B cell (primary cell): ENCODE measurements at regions not wholly inside any gene's neighbourhood (a gene's known extent, or its start where the extent isn't known, plus 50 kb on each side); places are given as distances from the start of the nearest gene placed in this dataset.

ENCODE experiments used
- ATAC-seq: fragments of 200-7000 bp; cut with Tn5 transposase; one replicate; pipeline ENCODE4 v1.10.0; 2021; ENCODE audit warnings: low read depth, mild to moderate bottlenecking, moderate number of reproducible peaks, moderate library complexity
- CTCF ChIA-PET: fragments of 350-600 bp; sonication (Branson Sonifier 250); formaldehyde crosslinking; loops from one replicate; lab custom pipeline; 2021; ENCODE audit warnings: antibody characterized with exemption, inconsistent platforms; lab: Charles Lee
- POLR2A ChIA-PET: fragments of 350-600 bp; sonication (Branson Sonifier 250); formaldehyde crosslinking; loops from one replicate; lab custom pipeline; 2021; ENCODE audit warnings: antibody characterized with exemption; lab: Charles Lee
- DNase-seq: peaks from one replicate; pipeline ENCODE4 v3.0.0; 2013
- H2AFZ ChIP-seq: 2 replicates; pipeline ENCODE4 v1.6.1; 2012; ENCODE audit warnings: mild to moderate bottlenecking, low read depth, low read length; ENCODE audit not compliant: insufficient read depth, poor library complexity, severe bottlenecking
- H3K27ac ChIP-seq, 2 donors: 1 replicate in 1 of 2; 2 replicates in 1 of 2; pipeline ENCODE4 v1.5.1; 2012 to 2013; ENCODE audit warnings: low read length in 2 of 2, mild to moderate bottlenecking in 2 of 2, moderate library complexity in 1 of 2
- H3K27me3 ChIP-seq, 4 experiments: fragments of 200-600 bp in 1 of 4; sonication (generic) in 1 of 4; replicated peaks in 1 of 4; 1 replicate in 2 of 4; 2 replicates in 2 of 4; pipeline versions ENCODE4 v1.6.1 to v1.7.0; 2013 to 2016; ENCODE audit warnings: low read length in 3 of 4, mild to moderate bottlenecking in 2 of 4, mixed read lengths in 1 of 4, moderate library complexity in 1 of 4; ENCODE audit not compliant: insufficient read depth in 4 of 4, control insufficient read depth in 3 of 4; ENCODE audit errors: control extremely low read depth in 1 of 4
- H3K36me3 ChIP-seq, 2 experiments: replicated peaks in 1 of 2; 1 replicate in 1 of 2; 2 replicates in 1 of 2; pipeline versions ENCODE4 v1.6.1 to v1.7.1; 2013; ENCODE audit warnings: low read length in 1 of 2; ENCODE audit not compliant: insufficient read depth in 2 of 2, control insufficient read depth in 1 of 2; ENCODE audit errors: control extremely low read depth in 1 of 2, extremely low read depth in 1 of 2
- H3K4me1 ChIP-seq, 2 donors: fragments of 200-600 bp in 1 of 2; sonication (generic) in 1 of 2; 1 replicate in 1 of 2; 2 replicates in 1 of 2; pipeline versions ENCODE4 v1.5.1 to v1.6.1; 2013 to 2017; ENCODE audit warnings: low read length in 2 of 2; ENCODE audit not compliant: control insufficient read depth in 2 of 2, insufficient read depth in 2 of 2
- H3K4me2 ChIP-seq: replicated peaks from 2 replicates; pipeline ENCODE3; 2012; ENCODE audit warnings: mild to moderate bottlenecking, low read depth, low read length; ENCODE audit not compliant: poor library complexity, severe bottlenecking
- H3K4me3 ChIP-seq, 5 experiments: fragments of 200-600 bp in 1 of 5; sonication (generic) in 1 of 5; 1 replicate in 3 of 5; 2 replicates in 2 of 5; pipeline versions ENCODE4 v1.5.1 to v1.7.0; 2011 to 2016; ENCODE audit warnings: low read length in 4 of 5, mild to moderate bottlenecking in 4 of 5, low read depth in 2 of 5, control low read depth in 1 of 5, moderate library complexity in 1 of 5; ENCODE audit not compliant: insufficient read depth in 1 of 5; ENCODE audit errors: control extremely low read depth in 1 of 5, extremely low read depth in 1 of 5
- H3K79me2 ChIP-seq: fragments of 200-600 bp; sonication (generic); one replicate; pipeline ENCODE4 v1.6.0; 2016; ENCODE audit warnings: low read length; ENCODE audit not compliant: control insufficient read depth, insufficient read depth
- H3K9ac ChIP-seq: fragments of 200-600 bp; sonication (generic); 2 replicates; pipeline ENCODE4 v1.6.1; 2017; ENCODE audit warnings: mild to moderate bottlenecking, low read length, moderate library complexity
- H3K9me3 ChIP-seq, 3 donors: one replicate each; pipeline versions ENCODE4 v1.6.1 to v1.7.1; 2013; ENCODE audit warnings: low read length in 2 of 3; ENCODE audit not compliant: control insufficient read depth in 2 of 3, insufficient read depth in 1 of 3; ENCODE audit errors: control extremely low read depth in 1 of 3
- H4K20me1 ChIP-seq: 2 replicates; pipeline ENCODE4 v1.6.0; 2012; ENCODE audit warnings: mild to moderate bottlenecking, low read length; ENCODE audit not compliant: insufficient read depth, control insufficient read depth, poor library complexity, severe bottlenecking
- H3K27ac Mint-ChIP-seq: one replicate; pipeline ENCODE4 v1.8.0; 2021; ENCODE audit warnings: mixed read lengths
- H3K27me3 Mint-ChIP-seq: one replicate; pipeline ENCODE4 v1.8.0; 2021; ENCODE audit warnings: mixed read lengths
- H3K4me1 Mint-ChIP-seq: one replicate; pipeline ENCODE4 v1.8.0; 2021; ENCODE audit warnings: mixed read lengths
- H3K4me3 Mint-ChIP-seq: one replicate; pipeline ENCODE4 v1.8.0; 2021; ENCODE audit warnings: mixed read lengths
- H3K9me3 Mint-ChIP-seq: one replicate; pipeline ENCODE4 v1.8.0; 2022; ENCODE audit warnings: mixed read lengths; ENCODE audit not compliant: insufficient read depth
- EZH2 ChIP-seq: IDR thresholded peaks from 2 replicates; pipeline ENCODE4 v1.6.1; 2012; ENCODE audit warnings: borderline replicate concordance, low read depth, mild to moderate bottlenecking, moderate library complexity, low read length; ENCODE audit not compliant: insufficient read depth, poor library complexity, severe bottlenecking
- WGBS: methylation state at CpG from one replicate; pipeline ENCODE4 v1.1.5; 2013; ENCODE audit warnings: missing lambda C conversion rate; ENCODE audit not compliant: insufficient coverage; 5-methylcytosine and 5-hydroxymethylcytosine counted together
- intact Hi-C: fragments of 100-400 bp; cut with micrococcal nuclease; formaldehyde crosslinking; loops from one replicate; pipeline ENCODE4 v1.10.0; 2022
- TF ChIP-seq, protein P1 (sequence below): fragments of 200-600 bp; IDR thresholded peaks from one replicate; pipeline ENCODE4 v1.8.0; 2022; ENCODE audit warnings: antibody characterized with exemption, mild to moderate bottlenecking

DNA sequence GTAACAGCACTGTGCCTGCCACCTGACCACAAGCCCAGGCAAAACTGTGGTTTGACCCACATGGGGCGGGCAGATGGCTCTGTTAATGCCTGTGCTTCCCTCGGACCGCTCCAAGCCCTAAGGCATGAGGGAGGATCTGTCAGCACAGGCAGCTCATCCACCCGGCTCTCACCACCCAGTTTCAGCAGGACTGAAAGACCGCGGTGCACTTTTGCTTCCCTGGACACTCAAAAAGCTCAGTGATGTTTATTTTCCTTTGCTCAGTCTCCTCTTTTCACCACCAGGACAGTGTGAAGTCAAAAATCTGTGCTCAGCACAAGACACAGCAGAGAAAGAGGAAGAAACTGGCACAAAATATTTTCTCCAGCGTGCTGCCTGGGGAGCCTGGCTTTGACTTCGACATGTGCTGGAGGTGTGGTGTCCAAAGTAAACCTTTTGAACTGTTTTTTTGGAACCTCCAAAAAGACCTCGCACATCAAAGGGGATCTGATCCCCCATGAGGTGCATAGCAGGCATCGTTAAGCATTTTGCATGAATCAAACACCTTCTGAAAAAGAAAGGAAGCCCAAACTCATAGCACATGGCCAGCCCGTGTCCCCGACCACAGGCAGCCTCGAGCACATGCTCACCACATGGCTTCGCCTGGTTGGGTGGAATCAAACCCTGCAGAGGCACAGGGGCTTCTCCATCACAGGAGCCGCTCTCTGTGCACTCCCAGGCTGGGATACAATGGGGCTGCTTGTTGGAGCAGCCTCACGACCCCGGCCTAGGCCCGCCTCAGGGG, 441.7 kb upstream of the JARID2 start:
- Histone ChIP-seq H3K4me1 (peaks cover 0 to 3% of the 10 kb centered on the region in 2 donors), H3K27ac (no peak overlapping the region), H3K9ac (no peak overlapping the region), H3K9me3 (peaks cover 0 to 13% (median 8%) of the 10 kb centered on the region in 3 donors), H3K36me3 (no peaks in the 10 kb centered on the region), H3K4me2 (no peak overlapping the region), H3K4me3 (no peak overlapping the region), H2AFZ (no peak overlapping the region), H3K79me2 (no peaks in the 10 kb centered on the region), H4K20me1 (no peaks in the 10 kb centered on the region), H3K27me3 (no peaks in the 10 kb centered on the region)
- intact Hi-C loops = no loop called here
- DNase-seq (no peak), ATAC-seq (no peak)
- 79% methylated on average over 17 of the region's 18 CpGs for WGBS
- Mint-ChIP-seq H3K4me1 (peaks cover 4% of the 10 kb centered on the region), H3K9me3 (peaks cover 9% of the 10 kb centered on the region), H3K27ac (no peak overlapping the region), H3K4me3 (no peak overlapping the region), H3K27me3 (no peaks in the 10 kb centered on the region)
- ChIA-PET CTCF (no interaction called here), POLR2A (no interaction called here)
- no peak for TF ChIP-seq EZH2
- TF ChIP-seq, protein P1, sequence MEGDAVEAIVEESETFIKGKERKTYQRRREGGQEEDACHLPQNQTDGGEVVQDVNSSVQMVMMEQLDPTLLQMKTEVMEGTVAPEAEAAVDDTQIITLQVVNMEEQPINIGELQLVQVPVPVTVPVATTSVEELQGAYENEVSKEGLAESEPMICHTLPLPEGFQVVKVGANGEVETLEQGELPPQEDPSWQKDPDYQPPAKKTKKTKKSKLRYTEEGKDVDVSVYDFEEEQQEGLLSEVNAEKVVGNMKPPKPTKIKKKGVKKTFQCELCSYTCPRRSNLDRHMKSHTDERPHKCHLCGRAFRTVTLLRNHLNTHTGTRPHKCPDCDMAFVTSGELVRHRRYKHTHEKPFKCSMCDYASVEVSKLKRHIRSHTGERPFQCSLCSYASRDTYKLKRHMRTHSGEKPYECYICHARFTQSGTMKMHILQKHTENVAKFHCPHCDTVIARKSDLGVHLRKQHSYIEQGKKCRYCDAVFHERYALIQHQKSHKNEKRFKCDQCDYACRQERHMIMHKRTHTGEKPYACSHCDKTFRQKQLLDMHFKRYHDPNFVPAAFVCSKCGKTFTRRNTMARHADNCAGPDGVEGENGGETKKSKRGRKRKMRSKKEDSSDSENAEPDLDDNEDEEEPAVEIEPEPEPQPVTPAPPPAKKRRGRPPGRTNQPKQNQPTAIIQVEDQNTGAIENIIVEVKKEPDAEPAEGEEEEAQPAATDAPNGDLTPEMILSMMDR = no peak

DNA sequence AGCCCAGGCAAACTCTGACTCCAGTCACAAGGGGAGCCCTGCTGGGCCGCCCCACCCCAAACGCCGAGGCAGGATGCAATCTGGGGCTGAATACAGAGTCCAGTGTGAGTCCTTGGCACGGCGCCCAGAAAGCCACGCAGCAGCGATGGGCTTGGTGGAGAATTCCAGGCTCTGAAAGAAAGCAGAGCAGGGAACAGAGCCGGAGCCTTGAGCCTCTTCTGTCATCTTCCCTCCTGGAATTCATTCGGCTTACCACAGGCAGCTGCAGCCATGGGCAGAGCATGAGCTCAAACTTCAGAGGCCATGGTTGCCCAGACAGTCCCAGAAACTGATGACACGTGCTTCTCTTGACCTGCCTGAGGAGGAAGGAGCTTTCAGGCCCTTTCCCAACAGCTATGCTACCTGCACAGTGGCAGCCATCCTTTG, 441.1 kb upstream of the JARID2 start:
- Histone ChIP-seq H3K27ac (no peak overlapping the region), H3K79me2 (no peaks in the 10 kb centered on the region), H3K4me3 (no peak overlapping the region), H3K36me3 (no peaks in the 10 kb centered on the region), H3K27me3 (no peaks in the 10 kb centered on the region), H2AFZ (no peak overlapping the region), H3K9ac (no peak overlapping the region), H3K4me1 (no peaks in the 10 kb centered on the region), H3K9me3 (peaks cover 0 to 11% (median 8%) of the 10 kb centered on the region in 3 donors), H4K20me1 (no peaks in the 10 kb centered on the region), H3K4me2 (no peak overlapping the region)
- CTCF ChIA-PET = no interaction called here
- no peak for ATAC-seq
- no peak for DNase-seq
- H3K4me3 Mint-ChIP-seq = no peak overlapping the region
- WGBS = 95% methylated on average over 10 of the region's 10 CpGs
- POLR2A ChIA-PET = no interaction called here
- no peaks in the 10 kb centered on the region for H3K27me3 Mint-ChIP-seq
- no peak overlapping the region for H3K27ac Mint-ChIP-seq
- H3K4me1 Mint-ChIP-seq = peaks cover 3% of the 10 kb centered on the region
- H3K9me3 Mint-ChIP-seq = peaks cover 8% of the 10 kb centered on the region
- intact Hi-C loops = no loop called here
- TF ChIP-seq, protein P1 = no peak
- no peak for TF ChIP-seq EZH2
